GM12878 (cell line): ENCODE measurements at regions not wholly inside any gene's neighbourhood (a gene's known extent, or its start where the extent isn't known, plus 50 kb on each side); places are given as distances from the start of the nearest gene placed in this dataset.

Source experiments
- ATAC-seq: fragments of 200-7000 bp; cut with Tn5 transposase; 3 replicates; pipeline ENCODE4 v1.9.1; 2020; ENCODE audit warnings: mild to moderate bottlenecking, moderate library complexity
- BruUV-seq: library from RNA; stranded (reverse); fragments of 400-500 nt; replicated peaks from 2 replicates; lab custom pipeline; 2021; lab: Mats Ljungman, UMichigan
- CTCF ChIA-PET: fragments of 300-600 bp; sonication (Branson Sonifier 250); formaldehyde crosslinking; extraction: SDS; loops from one replicate; lab custom pipeline; 2021; ENCODE audit warnings: inconsistent platforms; lab: Yijun Ruan, JAX
- POLR2A ChIA-PET: fragments of 350-600 bp; formaldehyde crosslinking; extraction: SDS; loops from one replicate; lab custom pipeline; 2021; ENCODE audit warnings: inconsistent platforms; lab: Charles Lee
- RAD21 ChIA-PET: fragments of 300-600 bp; sonication (Branson Sonifier 250); formaldehyde crosslinking; loops from one replicate; lab custom pipeline; 2023; ENCODE audit warnings: antibody characterized with exemption; ENCODE audit not compliant: unreplicated experiment; lab: Charles Lee
- SMC1A ChIA-PET: fragments of 300-600 bp; sonication (Branson Sonifier 250); formaldehyde crosslinking; loops from one replicate; lab custom pipeline; 2023; ENCODE audit not compliant: unreplicated experiment, uncharacterized antibody; lab: Charles Lee
- DNase-seq: peaks from one replicate; pipeline ENCODE4 v3.0.0-alpha.2; 2011; ENCODE audit warnings: low read depth, low spot score
- FAIRE-seq: peaks from 3 replicates; lab custom pipeline; 2011; peaks lifted over from hg19 to GRCh38; lab: Jason Lieb, UNC
- H2AFZ ChIP-seq: 2 replicates; pipeline ENCODE4 v1.6.0; 2011; ENCODE audit warnings: low read depth, low read length, control low read depth; ENCODE audit not compliant: control insufficient read depth
- H3K27ac ChIP-seq: 2 replicates; pipeline ENCODE4 v1.5.1; 2011; ENCODE audit warnings: control low read depth; ENCODE audit not compliant: control insufficient read depth, insufficient read depth
- H3K27me3 ChIP-seq, 2 experiments: replicated peaks in 1 of 2; 2 replicates each; pipeline versions ENCODE4 v1.6.0 to v1.6.1; 2011; ENCODE audit warnings: low read length in 1 of 2; ENCODE audit not compliant: control insufficient read depth in 2 of 2, insufficient read depth in 2 of 2
- H3K36me3 ChIP-seq, 2 experiments: 2 replicates each; pipeline ENCODE4 v1.5.1; 2011; ENCODE audit warnings: low read length in 1 of 2; ENCODE audit not compliant: control insufficient read depth in 2 of 2, insufficient read depth in 2 of 2
- H3K4me1 ChIP-seq: 2 replicates; pipeline ENCODE4 v1.6.1; 2011; ENCODE audit warnings: mild to moderate bottlenecking, low read length, moderate library complexity, mixed read lengths; ENCODE audit not compliant: control insufficient read depth, insufficient read depth
- H3K4me2 ChIP-seq: 2 replicates; pipeline ENCODE4 v1.6.0; 2011; ENCODE audit warnings: control low read depth; ENCODE audit not compliant: control insufficient read depth, insufficient read depth
- H3K4me3 ChIP-seq: fragments of 200-600 bp; sonication (generic); 2 replicates; pipeline ENCODE4 v1.5.1; 2016
- H3K79me2 ChIP-seq: 2 replicates; pipeline ENCODE4 v1.6.0; 2011; ENCODE audit warnings: low read length; ENCODE audit not compliant: control insufficient read depth, insufficient read depth
- H3K9ac ChIP-seq: 2 replicates; pipeline ENCODE4 v1.8.0; 2011; ENCODE audit warnings: low read length, control low read depth, mixed read lengths; ENCODE audit not compliant: control insufficient read depth, insufficient read depth
- H3K9me3 ChIP-seq: replicated peaks from 3 replicates; pipeline ENCODE4 v1.5.1; 2011; ENCODE audit warnings: mild to moderate bottlenecking, low read length; ENCODE audit not compliant: control insufficient read depth, insufficient read depth
- H4K20me1 ChIP-seq: 2 replicates; pipeline ENCODE4 v1.6.0; 2011; ENCODE audit not compliant: control insufficient read depth, insufficient read depth
- BHLHE40 ChIP-seq, 2 experiments: fragments of 450-650 bp in 1 of 2; IDR thresholded peaks; 2 replicates each; pipeline ENCODE4 v1.6.1; 2011 to 2017; ENCODE audit warnings: low read depth in 2 of 2, borderline replicate concordance in 1 of 2, improper control_type of control experiment in 1 of 2, low read length in 1 of 2, mild to moderate bottlenecking in 1 of 2
- BMI1 ChIP-seq: fragments of 450-650 bp; IDR thresholded peaks from 2 replicates; pipeline ENCODE4 v1.6.1; 2016; ENCODE audit warnings: mild to moderate bottlenecking, moderate library complexity, borderline replicate concordance
- CREB1 ChIP-seq: IDR thresholded peaks from 2 replicates; pipeline ENCODE4 v1.6.1; 2012; ENCODE audit warnings: low read depth, mild to moderate bottlenecking, inconsistent platforms
- EGR1 ChIP-seq, 2 experiments: IDR thresholded peaks; 1 replicate in 1 of 2; 2 replicates in 1 of 2; pipeline ENCODE4 v1.6.1; 2011 to 2012; ENCODE audit warnings: low read depth in 2 of 2, low read length in 2 of 2, borderline replicate concordance in 1 of 2, mild to moderate bottlenecking in 1 of 2, moderate library complexity in 1 of 2
- MEF2B ChIP-seq: fragments of 450-650 bp; IDR thresholded peaks from 2 replicates; pipeline ENCODE4 v1.6.1; 2018; ENCODE audit warnings: mild to moderate bottlenecking, moderate library complexity; ENCODE audit not compliant: partially characterized antibody, poor library complexity, severe bottlenecking
- MYB ChIP-seq: fragments of 150-350 bp; IDR thresholded peaks from 2 replicates; pipeline ENCODE4 v1.6.1; 2014; ENCODE audit warnings: mild to moderate bottlenecking, low read depth, low read length, borderline replicate concordance
- POLR2A ChIP-seq: IDR thresholded peaks from 2 replicates; pipeline ENCODE4 v1.6.1; 2011; ENCODE audit warnings: low read depth, mild to moderate bottlenecking, low read length
- SIN3A ChIP-seq: IDR thresholded peaks from 2 replicates; pipeline ENCODE4 v1.6.1; 2012; ENCODE audit warnings: low read depth, low read length, improper control_type of control experiment
- SMARCA5 ChIP-seq: fragments of 450-650 bp; IDR thresholded peaks from 2 replicates; pipeline ENCODE4 v1.6.1; 2017; ENCODE audit warnings: mild to moderate bottlenecking
- ZNF207 ChIP-seq: fragments of 450-650 bp; IDR thresholded peaks from 2 replicates; pipeline ENCODE4 v1.6.1; 2014; ENCODE audit warnings: antibody characterized with exemption, mild to moderate bottlenecking, borderline replicate concordance
- ZNF274 ChIP-seq: IDR thresholded peaks from one replicate; pipeline ENCODE4 v1.8.0; 2011; ENCODE audit not compliant: insufficient read length, insufficient read depth
- in situ Hi-C: fragments of 300-500 bp; cut with MboI; formaldehyde crosslinking; loops from 9 replicates; pipeline ENCODE4 v1.14.3; 2018; ENCODE audit warnings: mixed read lengths
- intact Hi-C: fragments of 100-400 bp; cut with micrococcal nuclease; formaldehyde crosslinking; loops from one replicate; pipeline ENCODE4 v1.14.2; 2022; ENCODE audit not compliant: unreplicated experiment
- TF ChIP-seq, protein P1 (sequence below): fragments of 450-650 bp; IDR thresholded peaks from 2 replicates; pipeline ENCODE4 v1.6.1; 2017; ENCODE audit warnings: low read depth, mild to moderate bottlenecking, moderate library complexity
- TF ChIP-seq, protein P2 (sequence below): fragments of 450-650 bp; IDR thresholded peaks from 2 replicates; pipeline ENCODE4 v1.6.1; 2016; ENCODE audit warnings: mild to moderate bottlenecking, moderate library complexity, borderline replicate concordance

DNA sequence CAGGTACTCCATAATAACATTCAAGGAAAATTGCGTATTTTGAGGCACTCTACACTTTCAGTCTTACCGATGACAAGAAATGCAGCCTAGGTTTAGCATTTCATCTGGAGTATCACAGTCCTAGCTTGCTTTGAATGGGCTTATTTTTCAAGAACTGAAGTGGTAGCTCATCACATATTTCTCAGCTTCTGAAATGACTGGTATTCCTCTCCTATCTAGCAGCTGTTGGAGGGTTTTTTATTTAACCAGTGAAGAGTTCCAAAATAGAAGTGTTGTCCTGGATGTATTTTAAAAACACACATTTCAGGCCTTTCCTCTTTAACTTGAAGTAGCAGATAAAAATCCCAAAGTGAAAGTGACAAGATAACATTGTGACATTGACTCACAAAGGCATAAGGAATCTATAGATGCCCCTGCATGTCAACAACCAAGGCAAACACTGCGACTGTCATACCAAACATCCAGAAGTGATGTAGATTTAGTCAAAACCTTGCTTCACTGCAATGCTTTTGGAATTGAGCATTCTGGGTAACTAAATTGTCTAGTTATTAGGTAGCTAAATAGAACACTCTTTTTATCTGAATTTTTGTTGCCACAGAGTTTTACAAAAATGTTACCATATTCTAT, 182.2 kb upstream of the FBXO33 start (continued):
- TF ChIP-seq EGR1 (IDR thresholded peaks at IDR 0.05; ENCODE audit: borderline replicate concordance in 1 of 2, low read depth in 2 of 2, low read length in 2 of 2), result no peak
- TF ChIP-seq BMI1, result no peak
- TF ChIP-seq, all 136 proteins: peak for 0

DNA sequence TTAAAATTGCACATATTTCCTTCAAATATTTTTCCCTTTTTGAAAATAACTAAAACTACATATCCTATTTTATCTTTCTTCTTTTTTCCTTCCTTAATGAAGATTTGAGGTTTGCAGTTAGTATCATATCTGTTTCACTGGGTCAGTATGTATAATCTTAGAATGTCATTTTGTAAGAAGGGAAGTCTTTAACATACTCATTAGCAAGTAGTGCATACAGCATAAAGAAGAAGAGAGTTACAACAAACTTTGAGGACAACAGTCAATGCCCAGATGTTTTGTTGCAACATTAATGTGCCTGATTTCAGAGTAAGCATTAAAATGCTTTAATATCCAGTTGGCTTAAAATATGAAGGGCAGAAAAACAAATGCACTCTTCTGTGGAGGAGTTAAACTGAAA, 176.9 kb upstream of the FBXO33 start:
- no peaks in the 10 kb centered on the region for H3K79me2 ChIP-seq
- no peak overlapping the region for H3K27ac ChIP-seq
- no peak for FAIRE-seq
- no peaks in the 10 kb centered on the region for H4K20me1 ChIP-seq
- TF ChIP-seq, protein P1, sequence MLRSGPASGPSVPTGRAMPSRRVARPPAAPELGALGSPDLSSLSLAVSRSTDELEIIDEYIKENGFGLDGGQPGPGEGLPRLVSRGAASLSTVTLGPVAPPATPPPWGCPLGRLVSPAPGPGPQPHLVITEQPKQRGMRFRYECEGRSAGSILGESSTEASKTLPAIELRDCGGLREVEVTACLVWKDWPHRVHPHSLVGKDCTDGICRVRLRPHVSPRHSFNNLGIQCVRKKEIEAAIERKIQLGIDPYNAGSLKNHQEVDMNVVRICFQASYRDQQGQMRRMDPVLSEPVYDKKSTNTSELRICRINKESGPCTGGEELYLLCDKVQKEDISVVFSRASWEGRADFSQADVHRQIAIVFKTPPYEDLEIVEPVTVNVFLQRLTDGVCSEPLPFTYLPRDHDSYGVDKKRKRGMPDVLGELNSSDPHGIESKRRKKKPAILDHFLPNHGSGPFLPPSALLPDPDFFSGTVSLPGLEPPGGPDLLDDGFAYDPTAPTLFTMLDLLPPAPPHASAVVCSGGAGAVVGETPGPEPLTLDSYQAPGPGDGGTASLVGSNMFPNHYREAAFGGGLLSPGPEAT, result no peak
- no peak for TF ChIP-seq SIN3A
- TF ChIP-seq, protein P2, sequence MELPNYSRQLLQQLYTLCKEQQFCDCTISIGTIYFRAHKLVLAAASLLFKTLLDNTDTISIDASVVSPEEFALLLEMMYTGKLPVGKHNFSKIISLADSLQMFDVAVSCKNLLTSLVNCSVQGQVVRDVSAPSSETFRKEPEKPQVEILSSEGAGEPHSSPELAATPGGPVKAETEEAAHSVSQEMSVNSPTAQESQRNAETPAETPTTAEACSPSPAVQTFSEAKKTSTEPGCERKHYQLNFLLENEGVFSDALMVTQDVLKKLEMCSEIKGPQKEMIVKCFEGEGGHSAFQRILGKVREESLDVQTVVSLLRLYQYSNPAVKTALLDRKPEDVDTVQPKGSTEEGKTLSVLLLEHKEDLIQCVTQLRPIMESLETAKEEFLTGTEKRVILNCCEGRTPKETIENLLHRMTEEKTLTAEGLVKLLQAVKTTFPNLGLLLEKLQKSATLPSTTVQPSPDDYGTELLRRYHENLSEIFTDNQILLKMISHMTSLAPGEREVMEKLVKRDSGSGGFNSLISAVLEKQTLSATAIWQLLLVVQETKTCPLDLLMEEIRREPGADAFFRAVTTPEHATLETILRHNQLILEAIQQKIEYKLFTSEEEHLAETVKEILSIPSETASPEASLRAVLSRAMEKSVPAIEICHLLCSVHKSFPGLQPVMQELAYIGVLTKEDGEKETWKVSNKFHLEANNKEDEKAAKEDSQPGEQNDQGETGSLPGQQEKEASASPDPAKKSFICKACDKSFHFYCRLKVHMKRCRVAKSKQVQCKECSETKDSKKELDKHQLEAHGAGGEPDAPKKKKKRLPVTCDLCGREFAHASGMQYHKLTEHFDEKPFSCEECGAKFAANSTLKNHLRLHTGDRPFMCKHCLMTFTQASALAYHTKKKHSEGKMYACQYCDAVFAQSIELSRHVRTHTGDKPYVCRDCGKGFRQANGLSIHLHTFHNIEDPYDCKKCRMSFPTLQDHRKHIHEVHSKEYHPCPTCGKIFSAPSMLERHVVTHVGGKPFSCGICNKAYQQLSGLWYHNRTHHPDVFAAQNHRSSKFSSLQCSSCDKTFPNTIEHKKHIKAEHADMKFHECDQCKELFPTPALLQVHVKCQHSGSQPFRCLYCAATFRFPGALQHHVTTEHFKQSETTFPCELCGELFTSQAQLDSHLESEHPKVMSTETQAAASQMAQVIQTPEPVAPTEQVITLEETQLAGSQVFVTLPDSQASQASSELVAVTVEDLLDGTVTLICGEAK, result no peak
- no peak for TF ChIP-seq CREB1
- TF ChIP-seq MYB, result no peak
- no peak for TF ChIP-seq SMARCA5
- no peak for TF ChIP-seq BHLHE40 (IDR thresholded peaks at IDR 0.05; ENCODE audit: borderline replicate concordance in 1 of 2, low read depth in 2 of 2, low read length in 1 of 2)
- TF ChIP-seq ZNF274, result no peak
- no peak for TF ChIP-seq ZNF207
- TF ChIP-seq POLR2A, result no peak
- no peak for TF ChIP-seq MEF2B
- no peak for DNase-seq
- no peak overlapping the region for H3K4me3 ChIP-seq
- ChIA-PET POLR2A (no interaction called here), SMC1A (no interaction called here), RAD21 (no interaction called here), CTCF (no interaction called here)
- no TSS peak for BruUV-seq
- intact Hi-C loops (no loop called here), in situ Hi-C loops (no loop called here)
- H3K4me2 ChIP-seq, result no peak overlapping the region
- no peak for ATAC-seq
- H3K4me1 ChIP-seq, result no peaks in the 10 kb centered on the region
- H3K9me3 ChIP-seq, result no peaks in the 10 kb centered on the region
- no peak overlapping the region for H3K9ac ChIP-seq
- no peaks in the 10 kb centered on the region for H3K27me3 ChIP-seq
- H3K36me3 ChIP-seq, result no peaks in the 10 kb centered on the region
- H2AFZ ChIP-seq, result no peak overlapping the region
